OCI-LY7 (cell line): ENCODE measurements at regions not wholly inside any gene's neighbourhood (a gene's known extent, or its start where the extent isn't known, plus 50 kb on each side); places are given as distances from the start of the nearest gene placed in this dataset.

Experiments used
- BruUV-seq: library from RNA; stranded (reverse); fragments of 400-500 nt; replicated peaks from 2 replicates; lab custom pipeline; 2021; lab: Mats Ljungman, UMichigan
- CTCF ChIA-PET: fragments of 300-600 bp; sonication (Branson Sonifier 250); formaldehyde crosslinking; loops from one replicate; lab custom pipeline; 2022; ENCODE audit warnings: antibody characterized with exemption; ENCODE audit not compliant: unreplicated experiment; lab: Charles Lee
- POLR2A ChIA-PET: fragments of 300-600 bp; sonication (Branson Sonifier 250); formaldehyde crosslinking; loops from one replicate; lab custom pipeline; 2022; ENCODE audit warnings: antibody characterized with exemption; lab: Charles Lee
- DNase-seq: peaks from one replicate; pipeline ENCODE4 v3.0.0-alpha.2; 2015; ENCODE audit warnings: low spot score
- H2AFZ ChIP-seq: fragments of 200-600 bp; sonication (generic), shearing (Covaris generic); 2 replicates; pipeline ENCODE4 v1.6.1; 2014; ENCODE audit warnings: mild to moderate bottlenecking, antibody characterized with exemption, low read length, moderate library complexity
- H3K27ac ChIP-seq: fragments of 200-600 bp; sonication (generic); 2 replicates; pipeline ENCODE4 v1.5.1; 2014; ENCODE audit warnings: mixed run types, low read depth, mild to moderate bottlenecking, moderate library complexity, low read length, inconsistent platforms; ENCODE audit not compliant: poor library complexity, severe bottlenecking
- H3K36me3 ChIP-seq: fragments of 200-600 bp; sonication (generic); 2 replicates; pipeline ENCODE4 v1.6.1; 2014; ENCODE audit warnings: mild to moderate bottlenecking, antibody characterized with exemption, low read length, moderate library complexity, mixed read lengths; ENCODE audit not compliant: insufficient read depth
- H3K4me1 ChIP-seq: fragments of 200-600 bp; sonication (generic); 2 replicates; pipeline ENCODE4 v1.5.1; 2014; ENCODE audit warnings: mild to moderate bottlenecking, low read length; ENCODE audit not compliant: insufficient read depth, poor library complexity, severe bottlenecking
- H3K4me2 ChIP-seq: fragments of 200-600 bp; sonication (generic); 2 replicates; pipeline ENCODE4 v1.6.1; 2014; ENCODE audit warnings: mild to moderate bottlenecking, low read length
- H3K4me3 ChIP-seq: fragments of 200-600 bp; sonication (generic); 2 replicates; pipeline ENCODE4 v1.5.1; 2014; ENCODE audit warnings: mild to moderate bottlenecking, low read depth, low read length; ENCODE audit not compliant: poor library complexity, severe bottlenecking
- H3K79me2 ChIP-seq: fragments of 200-600 bp; sonication (generic); 2 replicates; pipeline ENCODE4 v1.6.1; 2016; ENCODE audit warnings: low read depth, mild to moderate bottlenecking, low read length, moderate library complexity, mixed read lengths; ENCODE audit not compliant: insufficient read depth
- H3K9me2 ChIP-seq: fragments of 200-600 bp; sonication (generic); 2 replicates; pipeline ENCODE4 v1.6.1; 2016; ENCODE audit warnings: mild to moderate bottlenecking, low read length, mixed read lengths; ENCODE audit not compliant: insufficient read depth
- H3K9me3 ChIP-seq: fragments of 200-600 bp; sonication (generic); 2 replicates; pipeline ENCODE4 v1.6.1; 2014; ENCODE audit warnings: mild to moderate bottlenecking, mixed run types, low read length, mixed read lengths
- H4K20me1 ChIP-seq: fragments of 200-600 bp; sonication (generic); 2 replicates; pipeline ENCODE4 v1.6.1; 2014; ENCODE audit warnings: mild to moderate bottlenecking, antibody characterized with exemption, low read length, moderate library complexity, mixed read lengths; ENCODE audit not compliant: insufficient read depth
- EZH2phosphoT487 ChIP-seq: fragments of 200-600 bp; sonication (generic); IDR thresholded peaks from 2 replicates; pipeline ENCODE4 v1.6.1; 2018; ENCODE audit warnings: low read depth, borderline replicate concordance, mild to moderate bottlenecking, mixed run types, antibody characterized with exemption, low read length, moderate library complexity, mixed read lengths
- intact Hi-C: fragments of 100-400 bp; cut with micrococcal nuclease; formaldehyde crosslinking; loops from one replicate; pipeline ENCODE4 v1.10.0; 2022; ENCODE audit not compliant: unreplicated experiment
- TF ChIP-seq, protein P1 (sequence below): fragments of 200-600 bp; sonication (generic); conservative IDR thresholded peaks from 2 replicates; pipeline ENCODE4 v1.5.1; 2014; ENCODE audit warnings: mild to moderate bottlenecking, antibody characterized with exemption, low read length, moderate library complexity, mixed read lengths

DNA sequence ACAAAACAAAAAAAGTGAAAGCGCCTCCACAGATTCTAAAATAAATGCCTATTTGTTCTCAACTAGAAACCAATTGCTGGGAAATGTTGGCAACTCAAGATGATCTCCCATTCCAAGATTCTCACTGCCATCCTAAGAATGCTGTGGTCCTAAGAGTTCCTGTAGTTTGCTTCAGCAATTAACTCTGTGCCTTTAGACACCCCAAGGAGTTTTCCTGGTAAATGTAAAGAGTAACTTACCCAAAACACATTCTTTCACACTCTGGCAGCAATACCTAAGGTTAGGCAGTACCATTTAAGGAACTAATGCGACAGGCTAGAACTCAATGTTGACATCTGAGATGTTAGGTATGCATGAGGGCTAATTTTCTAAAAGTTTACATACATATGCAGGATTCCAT, 58.8 kb upstream of the TANK start:
- peaks cover 42% of the 10 kb centered on the region for H3K4me1 ChIP-seq
- H3K4me3 ChIP-seq, result no peak overlapping the region
- no peaks in the 10 kb centered on the region for H3K9me2 ChIP-seq
- intact Hi-C loops, result no loop called here
- no peaks in the 10 kb centered on the region for H3K9me3 ChIP-seq
- CTCF ChIA-PET, result no interaction called here
- H3K36me3 ChIP-seq, result no peaks in the 10 kb centered on the region
- H3K27ac ChIP-seq, result no peak overlapping the region
- no peaks in the 10 kb centered on the region for H4K20me1 ChIP-seq
- no peak for DNase-seq
- no TSS peak for BruUV-seq
- H3K4me2 ChIP-seq, result no peak overlapping the region
- no peak for TF ChIP-seq EZH2phosphoT487
- TF ChIP-seq, protein P1, sequence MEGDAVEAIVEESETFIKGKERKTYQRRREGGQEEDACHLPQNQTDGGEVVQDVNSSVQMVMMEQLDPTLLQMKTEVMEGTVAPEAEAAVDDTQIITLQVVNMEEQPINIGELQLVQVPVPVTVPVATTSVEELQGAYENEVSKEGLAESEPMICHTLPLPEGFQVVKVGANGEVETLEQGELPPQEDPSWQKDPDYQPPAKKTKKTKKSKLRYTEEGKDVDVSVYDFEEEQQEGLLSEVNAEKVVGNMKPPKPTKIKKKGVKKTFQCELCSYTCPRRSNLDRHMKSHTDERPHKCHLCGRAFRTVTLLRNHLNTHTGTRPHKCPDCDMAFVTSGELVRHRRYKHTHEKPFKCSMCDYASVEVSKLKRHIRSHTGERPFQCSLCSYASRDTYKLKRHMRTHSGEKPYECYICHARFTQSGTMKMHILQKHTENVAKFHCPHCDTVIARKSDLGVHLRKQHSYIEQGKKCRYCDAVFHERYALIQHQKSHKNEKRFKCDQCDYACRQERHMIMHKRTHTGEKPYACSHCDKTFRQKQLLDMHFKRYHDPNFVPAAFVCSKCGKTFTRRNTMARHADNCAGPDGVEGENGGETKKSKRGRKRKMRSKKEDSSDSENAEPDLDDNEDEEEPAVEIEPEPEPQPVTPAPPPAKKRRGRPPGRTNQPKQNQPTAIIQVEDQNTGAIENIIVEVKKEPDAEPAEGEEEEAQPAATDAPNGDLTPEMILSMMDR, result no peak
- H3K79me2 ChIP-seq, result no peaks in the 10 kb centered on the region
- H2AFZ ChIP-seq, result peak overlapping the region; percentile 34; the same call in 1 of the 2 replicates
- POLR2A ChIA-PET, result interaction anchor here (0.5 to 1.7 kb wide), 9 partner anchors 10 to 989 kb away, joined by 3 to 11 read pairs (median 6); no protein-coding TSS in a partner anchor

DNA sequence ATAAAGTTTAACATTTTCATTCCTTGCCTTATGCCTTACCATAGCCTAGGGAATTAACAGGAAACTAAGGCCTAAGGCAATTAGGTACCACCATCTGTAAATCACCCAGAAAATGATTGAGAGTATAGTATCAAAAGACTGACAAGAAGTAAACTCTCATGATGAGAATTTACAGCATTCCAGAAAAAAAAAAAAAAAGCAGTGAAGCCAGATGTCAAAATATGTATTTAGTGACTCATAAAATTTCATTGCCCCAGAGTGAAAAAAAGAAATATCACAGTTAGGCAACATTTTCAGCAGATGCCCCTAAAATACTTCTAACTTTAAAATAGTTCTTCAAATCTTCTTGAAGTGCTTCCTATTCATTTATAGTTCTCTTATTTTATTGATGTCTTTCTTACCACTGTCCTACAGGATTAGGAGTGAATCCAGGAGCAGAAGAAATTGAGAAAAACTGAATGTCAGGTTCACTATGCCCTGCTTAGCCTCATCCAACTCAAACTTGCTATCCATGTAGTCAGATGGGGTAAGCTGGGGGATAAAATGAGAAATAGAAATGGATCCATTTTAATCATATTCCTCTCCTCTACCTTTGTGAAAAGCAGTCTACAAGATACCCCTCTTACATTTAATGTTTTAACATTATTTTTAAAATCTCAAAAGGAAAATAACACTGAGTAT, 57.3 kb upstream of the TANK start:
- Histone ChIP-seq H3K4me3 (no peak overlapping the region), H3K4me2 (peak overlapping the region; percentile 17; the same call in 1 of the 2 replicates), H3K36me3 (no peaks in the 10 kb centered on the region), H3K9me2 (no peaks in the 10 kb centered on the region), H3K27ac (peak overlapping the region; percentile 80), H4K20me1 (no peaks in the 10 kb centered on the region), H3K9me3 (no peaks in the 10 kb centered on the region), H3K4me1 (peaks cover 47% of the 10 kb centered on the region), H2AFZ (peak overlapping the region; percentile 81; the same call in 1 of the 2 replicates), H3K79me2 (no peaks in the 10 kb centered on the region)
- POLR2A ChIA-PET, result interaction anchor here (0.6 to 8.9 kb wide), 10 partner anchors 10 to 155 kb away, joined by 3 to 111 read pairs (median 9); no protein-coding TSS in a partner anchor
- CTCF ChIA-PET, result no interaction called here
- DNase-seq, result no peak
- TF ChIP-seq, protein P1, result no peak
- no peak for TF ChIP-seq EZH2phosphoT487
- no TSS peak for BruUV-seq
- intact Hi-C loops, result no loop called here

DNA sequence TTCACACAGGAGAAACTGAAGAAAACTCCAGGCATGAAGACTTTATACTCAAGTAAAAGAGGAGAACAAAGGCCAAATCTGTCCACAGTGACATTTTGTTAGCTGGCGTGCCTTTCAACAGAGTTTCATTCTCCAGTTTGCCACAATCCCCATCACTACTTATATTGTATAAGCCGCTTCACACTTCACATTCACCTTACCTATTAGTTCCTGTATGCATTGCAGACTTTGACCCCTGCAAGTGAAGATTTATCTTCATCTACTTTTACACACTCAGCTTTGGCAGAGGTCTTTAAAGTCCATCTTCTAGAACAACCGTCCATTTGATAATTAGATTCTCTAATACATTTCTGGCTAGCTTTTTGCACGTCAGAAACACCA, 56.8 kb upstream of the TANK start:
- Histone ChIP-seq H3K4me3 (no peak overlapping the region), H2AFZ (peak overlapping the region; percentile 81), H3K9me3 (no peaks in the 10 kb centered on the region), H3K9me2 (no peaks in the 10 kb centered on the region), H3K79me2 (no peaks in the 10 kb centered on the region), H3K4me1 (peaks cover 52% of the 10 kb centered on the region), H4K20me1 (no peaks in the 10 kb centered on the region), H3K36me3 (no peaks in the 10 kb centered on the region), H3K27ac (peak overlapping the region; percentile 80), H3K4me2 (peak overlapping the region; percentile 17; the same call in 1 of the 2 replicates)
- TF ChIP-seq EZH2phosphoT487, result no peak
- TF ChIP-seq, protein P1, result no peak
- no peak for DNase-seq
- BruUV-seq, result no TSS peak
- POLR2A ChIA-PET, result interaction anchor here (0.6 to 8.9 kb wide), 9 partner anchors 8 to 154 kb away, joined by 3 to 111 read pairs (median 12); no protein-coding TSS in a partner anchor
- CTCF ChIA-PET, result no interaction called here
- intact Hi-C loops, result no loop called here
